Kidney (tissue), 13 donors: ENCODE measurements at regions not wholly inside any gene's neighbourhood (a gene's known extent, or its start where the extent isn't known, plus 50 kb on each side); places are given as distances from the start of the nearest gene placed in this dataset.

Experiments
- DNase-seq, 5 donors: peaks; one replicate each; pipeline ENCODE4 v3.0.0-alpha.2; 2013 to 2020
- FAIRE-seq: peaks from 2 replicates; lab custom pipeline; 2012; peaks lifted over from hg19 to GRCh38; lab: Jason Lieb, UNC
- H3K27ac ChIP-seq, 2 donors: one replicate each; pipeline ENCODE4 v1.7.0; 2013; ENCODE audit warnings: low read depth in 2 of 2, low read length in 2 of 2, inconsistent platforms in 1 of 2
- H3K27me3 ChIP-seq: one replicate; pipeline ENCODE4 v1.7.1; 2013; ENCODE audit warnings: low read length, inconsistent platforms; ENCODE audit not compliant: control insufficient read depth, insufficient read depth
- H3K36me3 ChIP-seq, 3 donors: one replicate each; pipeline versions ENCODE4 v1.7.0 to v1.7.1; 2013; ENCODE audit warnings: low read length in 3 of 3, control low read depth in 1 of 3, inconsistent platforms in 1 of 3; ENCODE audit not compliant: insufficient read depth in 3 of 3, control insufficient read depth in 2 of 3
- H3K4me1 ChIP-seq, 3 donors: one replicate each; pipeline versions ENCODE4 v1.7.0 to v1.7.1; 2013; ENCODE audit warnings: low read length in 3 of 3, inconsistent platforms in 1 of 3, low read depth in 1 of 3; ENCODE audit not compliant: control insufficient read depth in 2 of 3, insufficient read depth in 2 of 3
- H3K4me3 ChIP-seq, 3 donors: one replicate each; pipeline versions ENCODE4 v1.7.0 to v1.8.1; 2013; ENCODE audit warnings: low read length in 3 of 3, control low read depth in 1 of 3, inconsistent platforms in 1 of 3
- H3K9ac ChIP-seq, 3 donors: one replicate each; pipeline versions ENCODE4 v1.7.0 to v1.7.1; 2013; ENCODE audit warnings: low read length in 3 of 3, control low read depth in 1 of 3, inconsistent platforms in 1 of 3
- H3K9me3 ChIP-seq, 3 donors: one replicate each; pipeline versions ENCODE4 v1.7.0 to v1.7.1; 2013; ENCODE audit warnings: low read length in 3 of 3, control low read depth in 1 of 3, inconsistent platforms in 1 of 3; ENCODE audit not compliant: control insufficient read depth in 2 of 3, insufficient read depth in 1 of 3
- CTCF ChIP-seq: IDR thresholded peaks from 3 replicates; pipeline ENCODE4 v1.5.1; 2012; ENCODE audit warnings: mild to moderate bottlenecking, moderate library complexity, borderline replicate concordance; ENCODE audit not compliant: insufficient read depth; ENCODE audit errors: extremely low read depth
- intact Hi-C: fragments of 100-400 bp; cut with DNase I; formaldehyde crosslinking; loops from one replicate; pipeline ENCODE4 v1.11.1; 2022
- donor health status: control.
- donor health status: control.
- donor health status: control.
- donor health status: control.
- donor health status: control.
- donor health status: DM: yes; HTN: yes; CAD: no.
- donor health status: Normal renal cell carcinoma (clear cell type).

- no peak for TF ChIP-seq CTCF
- H3K27me3 ChIP-seq = no peaks in the 10 kb centered on the region
- no peaks in the 10 kb centered on the region for H3K4me1 ChIP-seq
- H3K36me3 ChIP-seq = no peaks in the 10 kb centered on the region
- FAIRE-seq (no peak), DNase-seq (no peak)
- no peak overlapping the region for H3K27ac ChIP-seq
- no peak overlapping the region for H3K9ac ChIP-seq
- H3K4me3 ChIP-seq = no peak overlapping the region
- H3K9me3 ChIP-seq = no peaks in the 10 kb centered on the region
- intact Hi-C loops = no loop called here
Measured at GRCh38 chr6:145532361-145532760, 203.0 kb downstream of the EPM2A start.

- FAIRE-seq (no peak), DNase-seq (no peak)
- no peaks in the 10 kb centered on the region for H3K27me3 ChIP-seq
- TF ChIP-seq CTCF = no peak
- intact Hi-C loops = no loop called here
- no peaks in the 10 kb centered on the region for H3K4me1 ChIP-seq
- no peak overlapping the region for H3K9ac ChIP-seq
- H3K9me3 ChIP-seq = no peaks in the 10 kb centered on the region
- H3K36me3 ChIP-seq = no peaks in the 10 kb centered on the region
- H3K4me3 ChIP-seq = no peak overlapping the region
- H3K27ac ChIP-seq = no peak overlapping the region
Measured at GRCh38 chr6:145534989-145535388, 200.3 kb downstream of the EPM2A start.

GRCh38 chr6:145538989-145539388 lies 196.3 kb downstream of the EPM2A start:
- Histone ChIP-seq H3K4me1 (no peaks in the 10 kb centered on the region), H3K9ac (no peak overlapping the region), H3K9me3 (no peaks in the 10 kb centered on the region), H3K4me3 (no peak overlapping the region), H3K27me3 (no peaks in the 10 kb centered on the region), H3K36me3 (no peaks in the 10 kb centered on the region), H3K27ac (no peak overlapping the region)
- FAIRE-seq (no peak), DNase-seq (no peak)
- no peak for TF ChIP-seq CTCF
- intact Hi-C loops = no loop called here

GRCh38 chr6:145539831-145540230 lies 195.5 kb downstream of the EPM2A start:
- H3K36me3 ChIP-seq = no peaks in the 10 kb centered on the region
- H3K9ac ChIP-seq = no peak overlapping the region
- no peak overlapping the region for H3K27ac ChIP-seq
- no peaks in the 10 kb centered on the region for H3K27me3 ChIP-seq
- no peak overlapping the region for H3K4me3 ChIP-seq
- no peak for FAIRE-seq
- intact Hi-C loops = no loop called here
- no peak for TF ChIP-seq CTCF
- no peaks in the 10 kb centered on the region for H3K9me3 ChIP-seq
- no peaks in the 10 kb centered on the region for H3K4me1 ChIP-seq
- DNase-seq = no peak
